Keratinocyte (primary cell): ENCODE measurements at regions not wholly inside any gene's neighbourhood (a gene's known extent, or its start where the extent isn't known, plus 50 kb on each side); places are given as distances from the start of the nearest gene placed in this dataset.

Experiments used
- DNase-seq: peaks from one replicate; pipeline ENCODE4 v3.0.0-alpha.2; 2011; ENCODE audit warnings: low read depth, missing footprints, low spot score
- FAIRE-seq: peaks from 2 replicates; lab custom pipeline; 2011; peaks lifted over from hg19 to GRCh38; lab: Jason Lieb, UNC
- H2AFZ ChIP-seq: 2 replicates; pipeline ENCODE4 v1.6.0; 2012; ENCODE audit warnings: low read length, control low read depth, inconsistent platforms; ENCODE audit not compliant: control insufficient read depth
- H3K27ac ChIP-seq: 2 replicates; pipeline ENCODE4 v1.5.1; 2011; ENCODE audit warnings: low read length; ENCODE audit not compliant: control insufficient read depth, insufficient read depth
- H3K27me3 ChIP-seq: 3 replicates; pipeline ENCODE4 v1.6.0; 2011; ENCODE audit warnings: low read length; ENCODE audit not compliant: control insufficient read depth, insufficient read depth; ENCODE audit errors: extremely low read depth
- H3K36me3 ChIP-seq, 2 experiments: 2 replicates in 1 of 2; 3 replicates in 1 of 2; pipeline ENCODE4 v1.5.1; 2011; ENCODE audit warnings: low read length in 2 of 2, mild to moderate bottlenecking in 1 of 2; ENCODE audit not compliant: control insufficient read depth in 2 of 2, insufficient read depth in 2 of 2; ENCODE audit errors: extremely low read depth in 1 of 2
- H3K4me1 ChIP-seq: 3 replicates; pipeline ENCODE4 v1.5.1; 2011; ENCODE audit warnings: low read length; ENCODE audit not compliant: control insufficient read depth, insufficient read depth; ENCODE audit errors: extremely low read depth
- H3K4me2 ChIP-seq: 3 replicates; pipeline ENCODE4 v1.6.0; 2011; ENCODE audit warnings: low read depth, low read length; ENCODE audit not compliant: control insufficient read depth, insufficient read depth; ENCODE audit errors: extremely low read depth
- H3K4me3 ChIP-seq, 3 experiments: fragments of 200-600 bp in 1 of 3; sonication (generic) in 1 of 3; 2 replicates in 2 of 3; 3 replicates in 1 of 3; pipeline ENCODE4 v1.5.1; 2011 to 2016; ENCODE audit warnings: low read length in 3 of 3, mild to moderate bottlenecking in 3 of 3, control low read depth in 2 of 3, inconsistent platforms in 1 of 3, low read depth in 1 of 3, mixed read lengths in 1 of 3, mixed run types in 1 of 3, moderate library complexity in 1 of 3; ENCODE audit not compliant: control insufficient read depth in 2 of 3, insufficient read depth in 2 of 3; ENCODE audit errors: extremely low read depth in 1 of 3
- H3K79me2 ChIP-seq: 2 replicates; pipeline ENCODE4 v1.6.0; 2012; ENCODE audit warnings: low read length; ENCODE audit not compliant: control insufficient read depth, insufficient read depth
- H3K9ac ChIP-seq: 3 replicates; pipeline ENCODE4 v1.6.0; 2011; ENCODE audit warnings: low read length; ENCODE audit not compliant: control insufficient read depth, insufficient read depth; ENCODE audit errors: extremely low read depth
- H3K9me1 ChIP-seq: 3 replicates; pipeline ENCODE4 v1.6.0; 2011; ENCODE audit warnings: low read length; ENCODE audit not compliant: control insufficient read depth, insufficient read depth; ENCODE audit errors: extremely low read depth
- H3K9me3 ChIP-seq: 2 replicates; pipeline ENCODE4 v1.5.1; 2012; ENCODE audit warnings: low read depth, low read length; ENCODE audit not compliant: control insufficient read depth
- H4K20me1 ChIP-seq: 3 replicates; pipeline ENCODE4 v1.6.0; 2011; ENCODE audit warnings: low read length; ENCODE audit not compliant: control insufficient read depth, insufficient read depth; ENCODE audit errors: extremely low read depth
- EZH2 ChIP-seq: IDR thresholded peaks from one replicate; pipeline ENCODE4 v1.6.1; 2012; ENCODE audit warnings: inconsistent platforms, mild to moderate bottlenecking, low read length, moderate library complexity
- dilution Hi-C: fragments of 300-500 bp; cut with MboI; formaldehyde crosslinking; loops from one replicate; pipeline ENCODE4 v1.7.0; 2020; ENCODE audit warnings: low sequenced_read_pairs; ENCODE audit not compliant: extremely low pct_ligation_motif_present
- TF ChIP-seq, protein P1 (sequence below), 3 experiments: IDR thresholded peaks in 1 of 3; conservative IDR thresholded peaks in 1 of 3; optimal IDR thresholded peaks in 1 of 3; 2 replicates in 2 of 3; 3 replicates in 1 of 3; pipeline versions ENCODE3 to v1.5.1; 2011; ENCODE audit warnings: low read length in 3 of 3, mild to moderate bottlenecking in 3 of 3, moderate library complexity in 2 of 3, control low read depth in 1 of 3, inconsistent platforms in 1 of 3; ENCODE audit not compliant: insufficient read depth in 2 of 3; ENCODE audit errors: extremely low read depth in 1 of 3

DNA sequence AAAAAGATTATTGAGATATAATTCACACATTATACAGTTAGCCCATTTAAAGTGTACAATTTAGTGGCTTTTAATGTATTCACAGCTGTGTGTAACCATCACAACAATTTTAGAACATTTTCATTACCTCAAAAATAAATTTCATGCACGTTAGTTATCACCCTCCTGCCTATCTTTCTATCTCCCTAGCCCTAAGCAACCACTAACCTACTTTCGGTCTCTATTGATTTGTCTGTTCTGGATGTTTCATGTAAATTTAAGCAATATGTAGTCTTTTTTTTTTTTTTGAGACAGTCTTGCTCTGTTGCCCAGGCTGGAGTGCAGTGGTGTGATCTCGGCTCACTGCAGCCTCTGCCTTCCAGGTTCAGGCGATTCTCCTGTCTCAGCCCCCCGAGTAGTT lies 439.4 kb downstream of the PCNX1 start:
- H3K27me3 ChIP-seq: no peaks in the 10 kb centered on the region
- H3K79me2 ChIP-seq: peaks cover 60% of the 10 kb centered on the region
- DNase-seq (no peak), FAIRE-seq (no peak)
- dilution Hi-C loops: no loop called here
- no peaks in the 10 kb centered on the region for H3K9me3 ChIP-seq
- no peak overlapping the region for H3K4me3 ChIP-seq
- no peak overlapping the region for H3K4me2 ChIP-seq
- H3K4me1 ChIP-seq: no peaks in the 10 kb centered on the region
- no peaks in the 10 kb centered on the region for H3K36me3 ChIP-seq
- H4K20me1 ChIP-seq: no peaks in the 10 kb centered on the region
- H3K27ac ChIP-seq: no peak overlapping the region
- no peak overlapping the region for H2AFZ ChIP-seq
- TF ChIP-seq, protein P1, sequence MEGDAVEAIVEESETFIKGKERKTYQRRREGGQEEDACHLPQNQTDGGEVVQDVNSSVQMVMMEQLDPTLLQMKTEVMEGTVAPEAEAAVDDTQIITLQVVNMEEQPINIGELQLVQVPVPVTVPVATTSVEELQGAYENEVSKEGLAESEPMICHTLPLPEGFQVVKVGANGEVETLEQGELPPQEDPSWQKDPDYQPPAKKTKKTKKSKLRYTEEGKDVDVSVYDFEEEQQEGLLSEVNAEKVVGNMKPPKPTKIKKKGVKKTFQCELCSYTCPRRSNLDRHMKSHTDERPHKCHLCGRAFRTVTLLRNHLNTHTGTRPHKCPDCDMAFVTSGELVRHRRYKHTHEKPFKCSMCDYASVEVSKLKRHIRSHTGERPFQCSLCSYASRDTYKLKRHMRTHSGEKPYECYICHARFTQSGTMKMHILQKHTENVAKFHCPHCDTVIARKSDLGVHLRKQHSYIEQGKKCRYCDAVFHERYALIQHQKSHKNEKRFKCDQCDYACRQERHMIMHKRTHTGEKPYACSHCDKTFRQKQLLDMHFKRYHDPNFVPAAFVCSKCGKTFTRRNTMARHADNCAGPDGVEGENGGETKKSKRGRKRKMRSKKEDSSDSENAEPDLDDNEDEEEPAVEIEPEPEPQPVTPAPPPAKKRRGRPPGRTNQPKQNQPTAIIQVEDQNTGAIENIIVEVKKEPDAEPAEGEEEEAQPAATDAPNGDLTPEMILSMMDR (optimal IDR thresholded peaks at IDR 0.05 in 1 of 3, IDR thresholded peaks at IDR 0.05 in 1 of 3, conservative IDR thresholded peaks at IDR 0.05 in 1 of 3; ENCODE audit: extremely low read depth in 1 of 3, insufficient read depth in 2 of 3, low read length in 3 of 3): no peak
- no peak for TF ChIP-seq EZH2
- H3K9me1 ChIP-seq: no peaks in the 10 kb centered on the region
- no peak overlapping the region for H3K9ac ChIP-seq

DNA sequence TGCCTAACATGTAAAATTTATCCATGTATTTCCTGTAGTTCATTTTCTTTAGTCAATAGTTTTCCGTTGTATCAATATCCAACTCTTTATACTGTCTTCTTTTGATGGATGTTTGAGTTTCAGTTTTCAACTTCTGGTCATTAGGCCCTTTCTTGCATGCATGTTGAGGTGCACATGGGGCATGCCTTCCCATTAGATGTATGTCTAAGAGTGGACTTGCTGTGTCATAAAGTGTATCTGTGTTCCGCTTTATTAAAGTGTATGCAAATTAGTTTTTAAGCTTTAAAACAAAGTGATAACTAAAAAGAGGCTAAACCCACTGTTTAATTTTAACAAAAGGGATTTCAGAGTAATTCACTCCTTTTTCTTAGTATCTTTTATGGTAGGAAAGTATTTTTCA lies 441.1 kb downstream of the PCNX1 start:
- no peak overlapping the region for H3K4me2 ChIP-seq
- peaks cover 2 to 3% of the 10 kb centered on the region in 2 experiments for H3K36me3 ChIP-seq
- no peak overlapping the region for H3K4me3 ChIP-seq
- dilution Hi-C loops: no loop called here
- H3K9me1 ChIP-seq: no peaks in the 10 kb centered on the region
- TF ChIP-seq EZH2: no peak
- no peaks in the 10 kb centered on the region for H4K20me1 ChIP-seq
- peaks cover 61% of the 10 kb centered on the region for H3K79me2 ChIP-seq
- no peaks in the 10 kb centered on the region for H3K27me3 ChIP-seq
- H3K27ac ChIP-seq: no peak overlapping the region
- H3K9me3 ChIP-seq: no peaks in the 10 kb centered on the region
- no peaks in the 10 kb centered on the region for H3K4me1 ChIP-seq
- H3K9ac ChIP-seq: no peak overlapping the region
- no peak overlapping the region for H2AFZ ChIP-seq
- DNase-seq (no peak), FAIRE-seq (no peak)

DNA sequence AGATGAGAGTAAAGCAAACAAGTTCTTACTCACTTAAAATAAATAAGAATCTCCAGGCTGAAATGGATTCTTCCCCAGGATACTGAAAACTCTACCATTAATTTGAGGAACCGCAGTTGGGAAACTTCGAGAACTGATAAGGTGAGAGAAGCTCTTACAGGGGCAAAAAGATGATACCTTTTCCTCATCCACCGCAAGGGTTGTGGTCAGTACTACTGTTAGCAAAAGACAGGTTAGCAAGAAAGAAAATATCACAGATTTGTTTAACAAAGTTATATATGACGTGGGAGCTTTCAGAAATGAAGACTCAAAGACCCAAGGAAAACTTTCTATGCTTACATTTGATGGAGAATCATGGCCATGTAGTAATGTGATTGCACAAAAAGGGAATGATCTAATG lies 441.6 kb downstream of the PCNX1 start:
- TF ChIP-seq EZH2: no peak
- TF ChIP-seq, protein P1 (optimal IDR thresholded peaks at IDR 0.05 in 1 of 3, IDR thresholded peaks at IDR 0.05 in 1 of 3, conservative IDR thresholded peaks at IDR 0.05 in 1 of 3; ENCODE audit: extremely low read depth in 1 of 3, insufficient read depth in 2 of 3, low read length in 3 of 3): no peak
- no peak overlapping the region for H3K4me3 ChIP-seq

More for the DNA sequence above, 441.6 kb downstream of the PCNX1 start:
- no peaks in the 10 kb centered on the region for H4K20me1 ChIP-seq
- FAIRE-seq: no peak
- peaks cover 2 to 4% of the 10 kb centered on the region in 2 experiments for H3K36me3 ChIP-seq
- H2AFZ ChIP-seq: no peak overlapping the region
- H3K4me1 ChIP-seq: no peaks in the 10 kb centered on the region
- H3K27ac ChIP-seq: no peak overlapping the region
- H3K27me3 ChIP-seq: no peaks in the 10 kb centered on the region
- H3K4me2 ChIP-seq: no peak overlapping the region
- dilution Hi-C loops: no loop called here
- no peaks in the 10 kb centered on the region for H3K9me1 ChIP-seq
- no peak for DNase-seq
- no peaks in the 10 kb centered on the region for H3K9me3 ChIP-seq
- H3K79me2 ChIP-seq: peaks cover 59% of the 10 kb centered on the region
- no peak overlapping the region for H3K9ac ChIP-seq
